ENCODE measurements at regions not wholly inside any gene's neighbourhood (a gene's known extent, or its start where the extent isn't known, plus 50 kb on each side); places are given as distances from the start of the nearest gene placed in this dataset.
"Not testable (repeated sequence)": the region's sequence is repeated elsewhere in the genome, so short reads cannot be mapped to it uniquely, and the experiment has no call there.

DNA sequence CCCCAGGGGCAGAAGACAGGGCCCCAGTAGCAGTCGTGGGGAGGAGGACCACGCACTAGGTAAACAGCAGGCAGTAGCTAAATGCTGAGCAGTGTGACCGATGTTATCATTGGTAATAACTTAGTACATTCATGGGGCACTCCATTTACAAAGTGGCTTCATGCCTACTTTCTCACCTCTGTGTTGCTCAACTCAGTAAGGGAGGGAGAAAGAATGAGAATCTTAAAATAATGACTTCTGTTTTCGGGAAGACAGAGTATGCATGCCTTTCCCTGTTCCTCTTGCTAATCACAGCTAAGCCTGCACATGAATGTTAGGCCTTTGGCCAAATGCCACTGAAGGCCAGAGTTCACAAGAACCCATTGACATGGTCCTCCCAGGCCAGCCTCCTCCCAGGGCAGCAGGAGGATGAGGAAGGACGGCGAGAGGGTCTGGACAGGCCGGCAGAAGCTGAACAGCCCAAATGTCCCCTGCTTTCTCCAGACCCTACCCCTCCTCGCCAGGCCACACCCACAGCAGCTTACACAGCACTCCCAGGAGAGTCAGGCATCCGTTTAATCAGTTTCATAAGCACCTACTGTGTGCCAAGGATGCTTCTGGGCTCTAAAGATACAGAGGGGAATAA, 183.4 kb downstream of the ANKRD60 start:
- DNase-seq (ENCODE audit: low read depth in 4 of 4, low spot score in 3 of 4), result no peak

DNA sequence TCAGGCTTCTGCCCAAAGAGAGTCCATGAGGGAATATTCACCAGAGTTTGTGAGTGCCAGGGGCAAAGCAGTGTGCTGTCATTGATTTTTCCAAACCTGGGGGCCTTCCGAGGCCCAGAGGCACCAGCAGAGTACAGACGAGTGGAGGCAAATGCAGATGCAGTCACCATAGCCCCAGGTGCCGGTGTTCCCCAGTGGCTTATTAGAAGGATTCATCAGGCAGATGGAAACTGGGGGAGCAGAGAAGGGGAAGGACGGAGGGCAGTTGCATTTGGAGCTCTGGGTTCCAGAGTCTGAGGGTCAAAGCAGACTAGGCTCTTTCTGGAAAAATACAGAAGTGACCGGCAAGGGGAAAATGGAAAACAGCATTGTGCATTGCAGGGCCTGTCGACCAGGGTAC, 184.2 kb downstream of the ANKRD60 start:
- DNase-seq (ENCODE audit: low read depth in 4 of 4, low spot score in 3 of 4), result no peak

DNA sequence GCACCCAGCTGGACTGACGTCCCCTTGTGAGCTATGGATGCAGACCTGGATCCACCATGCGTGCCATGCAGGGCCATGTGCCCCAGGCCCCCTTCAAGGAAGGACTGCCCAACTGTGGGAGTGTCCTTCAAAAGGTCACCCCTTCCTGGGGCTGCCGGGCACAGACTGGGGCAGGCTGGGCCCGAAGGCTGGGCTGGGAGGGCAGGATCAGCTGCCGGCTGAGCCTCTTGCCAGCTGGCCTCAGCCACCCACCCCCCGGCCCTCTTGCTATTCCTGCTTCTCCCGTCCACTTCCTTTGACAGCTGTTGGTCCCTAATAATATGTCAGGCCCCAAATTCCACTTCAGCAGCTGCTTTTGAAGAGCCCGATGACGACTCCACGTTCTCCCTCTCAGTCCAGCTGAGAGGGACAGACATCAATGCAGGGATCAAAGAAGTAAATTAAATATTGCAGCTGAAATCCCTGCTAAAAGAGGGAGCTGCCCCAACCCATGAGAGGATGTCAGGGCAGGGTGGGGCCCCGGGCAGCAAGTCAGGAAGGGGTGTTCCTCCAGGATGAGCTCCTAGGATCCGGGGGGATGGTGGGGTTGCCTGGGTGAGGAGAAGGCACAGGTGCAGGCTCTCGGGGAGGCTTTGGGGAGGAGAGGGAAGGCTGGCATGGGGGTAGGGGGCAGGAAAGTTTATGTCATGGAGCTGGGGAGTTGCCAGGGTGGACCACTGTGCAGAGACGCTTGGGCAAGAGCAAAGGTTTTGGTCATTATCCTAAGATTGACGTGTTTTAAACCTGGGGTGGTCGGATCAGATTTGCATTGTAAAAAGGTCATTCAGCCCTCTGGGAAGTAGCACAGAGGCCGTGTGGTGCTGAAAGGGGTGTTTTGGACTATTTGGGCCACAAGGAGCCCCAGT, 185.0 kb downstream of the ANKRD60 start:
- DNase-seq (ENCODE audit: low read depth in 4 of 4, low spot score in 3 of 4), result no peak

DNA sequence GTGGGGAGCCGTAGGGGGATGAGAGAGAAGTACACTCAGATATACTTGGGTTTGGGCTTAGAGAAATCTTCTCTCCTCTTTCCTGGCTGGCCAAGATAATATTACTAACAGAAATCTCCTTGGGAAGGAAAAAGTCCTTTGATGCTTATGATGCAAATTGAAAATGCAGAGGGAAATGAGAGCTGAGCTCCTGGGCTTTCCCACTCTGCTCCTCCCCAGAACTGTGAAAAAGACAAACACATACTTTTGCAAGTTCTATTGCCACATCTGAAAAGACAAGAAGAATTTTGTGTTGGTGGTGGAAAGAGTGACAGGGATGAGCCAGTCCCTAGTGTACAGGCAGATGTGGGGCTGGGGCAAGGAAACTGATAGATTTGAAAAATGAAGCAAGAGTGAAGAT, 185.9 kb downstream of the ANKRD60 start:
- DNase-seq (ENCODE audit: low read depth in 4 of 4, low spot score in 3 of 4), result no peak

DNA sequence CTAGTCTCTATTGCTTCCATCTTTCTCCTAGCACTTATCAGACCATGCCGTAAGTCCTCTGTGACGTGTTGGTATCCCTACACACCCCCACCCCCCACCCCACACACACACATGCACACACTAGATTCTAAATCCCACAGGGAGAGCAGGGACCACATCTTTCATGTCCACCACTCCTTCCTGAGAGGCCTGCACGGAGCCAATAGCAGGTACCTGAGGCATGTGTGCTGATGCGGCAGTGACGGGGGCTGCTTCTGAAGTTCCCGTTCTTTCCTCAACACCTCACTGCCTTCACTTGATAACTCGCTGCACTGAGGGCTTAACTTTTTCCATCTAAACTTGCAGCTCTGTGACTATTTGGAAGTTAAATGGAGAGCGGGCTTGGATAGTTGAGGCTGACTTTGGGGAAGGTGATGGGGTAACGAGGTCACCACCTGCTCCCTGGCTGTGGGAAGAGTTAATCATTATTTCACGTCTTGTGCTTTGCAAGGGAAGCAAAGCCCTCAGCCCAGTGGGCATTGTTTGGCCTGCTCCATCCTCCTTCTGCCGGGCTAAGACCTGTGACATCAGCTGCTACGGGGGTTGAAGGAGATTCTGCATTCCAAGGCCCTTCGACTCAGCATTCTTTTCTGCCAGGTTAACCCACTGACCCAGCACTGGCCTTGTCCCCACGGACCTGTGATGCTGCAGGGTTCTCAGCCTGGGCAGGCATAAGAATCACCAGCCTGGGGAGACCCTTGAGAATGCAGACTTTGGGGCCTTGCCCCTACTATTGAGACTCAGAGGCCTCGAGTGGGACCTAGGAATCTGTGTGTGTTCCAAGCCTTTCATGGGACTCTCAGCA, 187.8 kb downstream of the ANKRD60 start:
- DNase-seq (ENCODE audit: low read depth in 4 of 4, low spot score in 3 of 4), result no peak

DNA sequence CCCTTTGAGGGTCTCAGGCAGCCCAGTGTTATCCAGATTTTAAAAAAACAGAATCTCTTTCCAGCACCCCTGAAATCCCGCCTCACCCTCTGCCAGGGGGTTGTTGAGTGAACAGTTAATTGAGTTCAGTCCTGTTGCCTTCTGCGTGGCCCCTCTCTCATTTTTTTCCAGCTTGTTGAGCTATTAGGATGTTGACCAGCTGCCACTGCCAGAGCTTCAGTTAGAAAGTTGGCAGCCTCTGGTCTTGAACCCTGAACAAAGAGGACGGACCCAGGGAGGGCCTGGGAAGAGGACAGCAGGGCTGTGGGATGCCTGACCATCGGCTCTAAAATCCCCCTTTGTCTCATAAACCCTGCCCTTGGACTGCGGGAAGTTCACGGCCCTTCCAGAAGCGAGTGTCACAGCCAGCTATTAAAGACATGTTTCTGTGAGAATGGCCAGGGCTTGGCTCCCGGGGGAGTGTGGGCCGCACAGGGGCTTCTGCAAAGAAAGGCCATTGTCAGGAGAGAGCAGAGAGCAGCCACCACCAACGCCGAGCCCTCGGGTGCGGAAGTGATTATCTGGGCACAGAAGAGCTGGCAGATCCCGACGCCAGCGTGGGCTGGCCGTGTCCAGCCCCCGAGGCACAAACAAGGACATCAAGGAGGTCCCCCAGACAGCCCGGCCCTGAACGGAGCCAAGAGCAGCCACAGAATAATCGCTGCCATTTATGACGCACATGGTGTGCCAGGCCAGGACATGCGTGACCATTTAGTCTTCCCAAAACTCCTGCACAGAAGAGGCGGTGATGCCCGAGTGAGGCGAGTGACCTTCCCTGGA, 189.0 kb downstream of the ANKRD60 start:
- DNase-seq (ENCODE audit: low read depth in 4 of 4, low spot score in 3 of 4), result no peak

DNA sequence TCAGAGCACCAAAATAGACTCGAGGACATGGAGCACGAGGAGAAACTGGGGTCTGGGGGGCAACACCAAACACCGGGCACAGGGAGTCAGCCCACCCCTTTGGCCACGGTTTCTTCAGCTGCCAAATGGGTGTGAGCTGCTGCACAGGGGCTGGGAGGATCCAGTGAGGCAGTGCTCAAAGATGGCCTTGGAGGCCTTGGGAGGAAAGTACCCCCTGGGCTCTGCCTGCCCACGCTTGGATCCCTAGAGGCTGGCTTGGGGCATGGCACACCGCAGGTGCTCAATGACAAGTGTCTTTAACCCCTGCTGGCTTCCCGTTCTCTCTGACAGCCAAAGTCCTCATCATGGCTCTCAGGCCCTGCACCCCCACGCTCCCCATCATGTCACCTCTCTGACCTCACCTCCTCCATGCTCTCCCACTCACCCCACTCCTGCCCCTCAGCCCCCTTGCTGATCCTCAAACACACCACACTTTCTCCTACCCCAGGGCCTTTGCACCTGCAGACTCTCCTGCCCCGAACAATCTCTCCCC, 190.3 kb downstream of the ANKRD60 start:
- no peak for DNase-seq (ENCODE audit: low read depth in 4 of 4, low spot score in 3 of 4)

DNA sequence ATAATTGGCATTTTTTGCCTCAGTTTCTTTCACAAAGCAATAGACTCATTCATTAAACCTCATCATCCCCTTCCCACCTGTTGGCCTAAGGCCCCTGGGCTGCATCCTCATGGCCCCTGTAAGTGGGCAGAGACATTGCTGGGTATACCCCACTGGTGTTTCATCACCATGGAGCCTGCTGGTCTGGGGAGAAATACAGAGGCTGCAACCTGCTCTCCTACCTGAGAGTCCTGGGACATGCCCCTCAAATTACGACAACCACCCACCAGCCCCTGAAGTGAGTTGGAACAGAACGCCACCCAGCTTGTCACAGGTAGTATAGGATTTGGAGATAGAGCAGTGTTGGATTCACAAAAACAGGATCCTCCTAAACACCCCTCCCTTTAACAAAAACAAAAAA, 190.8 kb downstream of the ANKRD60 start:
- DNase-seq (ENCODE audit: low read depth in 4 of 4, low spot score in 3 of 4), result no peak

DNA sequence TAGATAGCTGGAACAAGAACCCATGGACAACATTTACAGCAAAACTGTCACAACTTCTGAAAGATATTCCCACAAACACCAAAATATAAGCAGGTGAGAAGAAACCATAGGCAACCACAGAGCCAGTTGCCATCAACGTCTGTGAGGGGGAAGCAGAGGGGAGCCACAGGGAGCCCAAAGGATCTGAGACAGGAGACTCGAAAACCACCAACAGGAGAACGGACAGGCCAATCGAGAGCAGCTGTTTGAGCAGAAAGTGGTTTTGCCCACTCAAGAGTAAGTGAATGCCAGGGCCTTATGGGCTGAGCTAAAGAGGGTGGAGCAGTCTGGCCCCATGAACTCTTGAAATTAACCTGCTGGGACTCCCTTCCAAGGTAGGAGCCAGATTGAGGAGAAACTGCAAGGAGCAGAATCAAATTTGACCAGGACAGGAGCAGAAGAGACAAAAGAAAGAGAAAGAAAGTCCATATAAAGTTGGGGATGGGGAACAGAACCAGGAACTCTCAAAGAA, 195.4 kb downstream of the ANKRD60 start:
- DNase-seq (ENCODE audit: low read depth in 4 of 4, low spot score in 3 of 4), result no peak

DNA sequence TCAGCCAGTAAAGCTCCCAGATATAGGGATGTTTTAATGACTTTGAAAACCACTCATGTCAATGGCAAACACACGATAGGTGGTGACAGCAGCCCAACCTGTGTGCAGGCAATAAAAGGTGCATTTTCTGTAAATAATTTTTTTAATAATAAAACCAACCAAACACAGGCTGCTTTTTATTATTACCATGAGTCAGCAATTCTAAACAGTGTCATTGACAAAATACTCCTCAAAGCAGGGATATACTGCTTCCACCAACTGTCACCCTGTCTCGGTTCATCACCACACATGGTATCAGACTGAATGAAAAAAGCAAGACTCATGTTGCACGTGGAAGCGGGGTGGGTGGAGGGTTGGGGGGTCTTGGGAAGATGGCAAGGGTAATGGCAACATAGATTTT, 195.9 kb downstream of the ANKRD60 start:
- DNase-seq (ENCODE audit: low read depth in 4 of 4, low spot score in 3 of 4), result no peak

DNA sequence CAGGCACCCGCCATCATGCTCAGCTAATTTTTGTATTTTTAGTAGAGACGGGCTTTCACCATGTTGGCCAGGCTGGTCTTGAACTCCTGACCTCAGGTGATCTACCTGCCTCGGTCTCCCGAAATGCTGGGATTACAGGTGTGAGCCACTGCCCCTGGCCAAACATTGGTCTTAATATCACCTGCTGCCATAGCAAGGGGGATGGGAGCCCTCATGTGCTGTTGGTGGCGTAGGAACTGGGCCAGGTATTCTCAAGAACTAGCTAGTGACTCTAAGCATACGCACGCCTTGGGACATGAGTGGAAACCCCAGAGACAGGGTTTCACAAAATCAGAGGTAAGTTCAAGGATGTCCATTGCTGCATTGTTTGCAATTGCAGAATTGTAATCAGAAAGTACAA, 197.1 kb downstream of the ANKRD60 start:
- not testable (repeated sequence) for DNase-seq (ENCODE audit: low read depth in 4 of 4, low spot score in 3 of 4)

DNA sequence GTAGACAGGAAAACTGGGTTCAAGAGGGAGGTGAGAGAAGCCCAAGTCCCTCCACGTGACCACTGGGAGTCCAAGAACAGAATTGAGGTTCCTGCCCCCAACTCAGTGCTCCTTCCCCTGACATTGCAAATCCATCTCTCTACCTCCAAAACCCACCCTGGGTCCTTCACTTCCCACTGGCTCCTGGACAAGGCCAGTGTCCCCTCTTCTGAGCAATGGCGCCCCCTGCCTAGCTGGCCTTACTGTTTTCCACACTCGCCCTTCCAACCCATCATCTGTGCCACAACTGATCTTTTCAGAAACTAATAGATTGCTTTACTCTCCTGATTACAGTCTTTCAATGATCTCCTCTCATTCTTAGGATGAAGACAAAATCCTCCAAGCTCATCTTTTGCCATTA, 200.3 kb downstream of the ANKRD60 start:
- DNase-seq (ENCODE audit: low read depth in 4 of 4, low spot score in 3 of 4), result no peak

DNA sequence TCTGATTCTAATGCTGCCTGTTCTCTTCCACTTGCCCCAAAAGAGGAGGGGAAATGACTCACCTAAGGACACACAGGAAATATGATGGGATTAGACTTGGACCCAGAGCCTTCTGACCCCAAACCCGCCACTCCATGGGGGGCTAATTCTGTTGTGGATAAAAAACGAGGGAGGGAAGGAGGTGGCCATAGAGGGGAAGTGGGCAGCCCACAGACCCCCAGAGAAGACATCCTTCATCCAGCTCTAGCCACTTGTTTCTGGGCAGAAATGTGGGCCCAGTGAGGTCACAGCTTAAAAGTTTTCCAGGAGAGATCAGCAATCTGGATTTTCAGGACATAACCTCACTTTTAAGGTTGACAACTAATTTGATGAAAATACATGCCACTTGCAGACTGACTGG, 202.1 kb downstream of the ANKRD60 start:
- no peak for DNase-seq (ENCODE audit: low read depth in 4 of 4, low spot score in 3 of 4)

DNA sequence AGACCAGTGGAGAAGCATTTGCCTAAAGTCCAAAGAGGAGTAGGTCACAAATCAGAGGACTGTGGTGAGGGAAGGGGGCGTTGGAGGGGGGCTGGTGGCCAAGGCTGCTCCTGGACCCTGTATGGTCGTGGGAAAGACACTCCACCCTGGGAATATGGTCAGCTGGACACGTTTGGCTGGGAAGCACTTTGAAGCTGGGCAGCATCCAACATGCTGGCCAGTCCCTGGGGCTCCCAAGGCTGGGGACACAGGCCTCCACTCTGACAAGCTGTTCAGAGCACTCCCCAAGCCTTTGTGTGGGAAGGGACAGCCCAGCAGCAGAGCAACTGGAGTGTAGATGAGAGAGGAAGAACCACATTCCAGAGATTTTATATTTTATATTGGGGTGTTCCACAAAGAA, 203.2 kb downstream of the ANKRD60 start:
- DNase-seq (ENCODE audit: low read depth in 4 of 4, low spot score in 3 of 4), result no peak

DNA sequence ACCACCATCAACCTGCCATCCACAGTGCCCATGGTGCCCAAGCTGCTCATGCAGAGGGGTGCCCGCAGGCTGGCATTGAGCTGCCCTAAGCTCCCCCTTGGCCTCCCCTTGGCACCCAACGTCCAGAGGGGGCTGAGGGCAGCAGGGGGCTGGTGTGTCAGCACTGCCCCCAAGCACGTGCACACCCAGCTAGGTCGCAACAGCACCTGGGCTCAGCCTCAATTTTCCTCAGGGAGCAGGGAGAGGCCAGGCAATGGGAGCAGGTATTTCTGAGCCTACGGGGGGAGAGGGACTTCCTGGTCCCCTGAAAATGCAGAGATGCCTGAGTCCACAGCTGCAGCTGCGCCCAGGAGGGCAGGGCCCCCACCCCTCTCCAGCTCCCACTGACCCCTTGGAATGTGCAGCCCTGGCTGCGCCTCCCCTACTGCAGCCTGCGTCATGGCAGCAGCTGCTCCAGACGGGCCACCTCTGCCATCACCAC, 204.2 kb downstream of the ANKRD60 start:
- DNase-seq (ENCODE audit: low read depth in 4 of 4, low spot score in 3 of 4), result no peak

DNA sequence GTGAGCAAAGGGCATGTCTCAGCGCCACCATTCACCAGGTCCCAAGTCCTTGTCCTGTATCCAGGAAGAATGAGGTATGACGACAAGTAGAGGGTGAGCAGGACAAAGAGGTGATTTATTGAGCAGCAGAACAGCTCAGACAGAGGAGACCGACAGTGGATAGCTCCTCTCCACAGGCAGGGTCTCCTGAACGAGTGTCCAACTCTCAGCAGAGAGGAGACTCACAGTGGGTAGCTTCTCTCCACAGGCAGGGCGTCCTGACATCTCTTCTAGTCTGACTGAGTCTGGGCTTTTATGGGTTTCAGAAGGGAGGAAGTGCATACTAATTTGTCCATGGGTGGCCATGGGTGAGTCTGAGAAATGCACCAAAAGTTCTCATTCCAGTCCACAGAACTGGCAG, 204.7 kb downstream of the ANKRD60 start:
- DNase-seq (ENCODE audit: low read depth in 4 of 4, low spot score in 3 of 4), result no peak

DNA sequence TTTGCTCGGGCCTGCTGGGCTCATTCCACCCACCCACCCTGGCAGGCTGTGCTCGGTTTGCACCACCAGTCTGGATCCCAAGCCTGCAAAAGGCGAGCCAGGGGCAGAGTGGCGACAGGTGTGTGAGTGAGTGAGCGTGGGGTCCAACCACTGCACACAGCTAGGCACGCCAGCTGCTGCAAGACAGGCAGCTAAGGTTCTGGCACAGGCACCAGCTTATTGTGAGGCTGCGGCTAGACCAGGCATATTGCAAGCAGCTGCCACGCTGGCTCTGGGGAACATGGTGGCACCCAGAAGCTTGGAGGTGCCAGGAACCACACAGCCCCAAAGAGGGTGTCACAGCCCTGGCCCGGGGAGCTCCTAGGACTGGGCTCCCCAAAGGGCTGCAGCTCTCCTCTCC, 205.1 kb downstream of the ANKRD60 start:
- no peak for DNase-seq (ENCODE audit: low read depth in 4 of 4, low spot score in 3 of 4)

DNA sequence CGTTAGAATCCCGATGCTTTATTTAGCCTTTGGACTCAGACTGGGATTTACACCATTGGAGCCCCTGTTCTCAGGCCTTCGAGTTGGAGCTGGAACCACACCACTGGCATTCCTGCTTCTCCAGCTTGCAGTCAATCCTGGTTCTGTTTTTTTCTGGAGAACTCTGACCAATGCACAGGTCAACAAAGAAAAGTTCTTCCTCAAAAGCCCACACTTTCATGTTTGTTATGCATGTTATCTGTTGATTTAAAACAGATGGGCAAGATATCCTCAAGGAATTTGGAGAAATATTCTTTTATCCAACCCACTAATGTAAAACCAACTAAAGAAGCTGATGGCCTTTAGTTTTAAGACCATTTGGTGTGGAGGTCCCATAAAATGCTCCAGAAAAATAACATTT, 205.7 kb downstream of the ANKRD60 start:
- DNase-seq (ENCODE audit: low read depth in 4 of 4, low spot score in 3 of 4), result no peak

DNA sequence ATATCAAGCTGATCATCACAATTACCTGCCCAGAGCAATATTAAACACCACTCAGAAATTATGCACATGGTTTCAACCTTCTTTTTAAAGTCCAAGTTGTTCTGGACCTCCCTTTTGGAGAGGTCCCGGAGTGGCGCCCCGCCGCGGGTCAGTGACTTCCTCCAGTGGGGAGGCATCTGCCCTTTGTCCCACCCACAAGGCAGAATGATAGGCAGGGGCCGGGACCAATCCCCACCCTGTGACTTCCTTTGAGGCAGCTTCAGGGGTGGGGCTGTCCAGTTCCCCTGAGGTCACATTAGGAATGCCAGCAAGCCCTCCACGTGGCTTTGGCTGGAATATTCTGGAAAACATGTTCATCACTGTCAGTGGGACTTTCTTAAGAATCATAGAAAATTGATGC, 207.0 kb downstream of the ANKRD60 start:
- no peak for DNase-seq (ENCODE audit: low read depth in 4 of 4, low spot score in 3 of 4)

All from left renal pelvis (tissue), 4 donors.